H9 (cell line): ENCODE measurements at regions not wholly inside any gene's neighbourhood (a gene's known extent, or its start where the extent isn't known, plus 50 kb on each side); places are given as distances from the start of the nearest gene placed in this dataset.

Experiments used
- DNase-seq: peaks from one replicate; pipeline ENCODE4 v3.0.0-alpha.2; 2017
- H2AFZ ChIP-seq: one replicate; pipeline ENCODE4 v1.6.1; 2013; ENCODE audit warnings: mild to moderate bottlenecking, low read length, control low read depth, moderate library complexity
- H2AK5ac ChIP-seq: 2 replicates; pipeline ENCODE4 v1.6.1; 2013; ENCODE audit warnings: low read length, control low read depth, mixed read lengths; ENCODE audit not compliant: insufficient read length
- H2BK120ac ChIP-seq: one replicate; pipeline ENCODE4 v1.6.1; 2013; ENCODE audit warnings: low read depth, mild to moderate bottlenecking, low read length, control low read depth, inconsistent platforms; ENCODE audit not compliant: poor library complexity, severe bottlenecking
- H2BK12ac ChIP-seq: 2 replicates; pipeline ENCODE4 v1.6.1; 2013; ENCODE audit warnings: low read length, control low read depth, mixed read lengths, low read depth; ENCODE audit not compliant: insufficient read length
- H2BK15ac ChIP-seq: 2 replicates; pipeline ENCODE4 v1.6.1; 2013; ENCODE audit warnings: low read depth, low read length, control low read depth
- H2BK20ac ChIP-seq: one replicate; pipeline ENCODE4 v1.6.1; 2013; ENCODE audit warnings: low read depth, mild to moderate bottlenecking, low read length, control low read depth, inconsistent platforms; ENCODE audit not compliant: poor library complexity, severe bottlenecking
- H2BK5ac ChIP-seq: 2 replicates; pipeline ENCODE4 v1.6.1; 2013; ENCODE audit warnings: low read length, control low read depth, mixed read lengths; ENCODE audit not compliant: insufficient read length
- H3K14ac ChIP-seq: 2 replicates; pipeline ENCODE4 v1.6.1; 2013; ENCODE audit warnings: low read length, control low read depth; ENCODE audit not compliant: insufficient read depth
- H3K18ac ChIP-seq: 2 replicates; pipeline ENCODE4 v1.6.1; 2013; ENCODE audit warnings: low read depth, mild to moderate bottlenecking, mixed read lengths, low read length, control low read depth; ENCODE audit not compliant: insufficient read length
- H3K23ac ChIP-seq: 2 replicates; pipeline ENCODE4 v1.6.1; 2013; ENCODE audit warnings: low read length, control low read depth, mixed read lengths, low read depth; ENCODE audit not compliant: insufficient read length
- H3K23me2 ChIP-seq: 2 replicates; pipeline ENCODE4 v1.6.1; 2013; ENCODE audit warnings: low read depth, mild to moderate bottlenecking, mixed read lengths, low read length, control low read depth; ENCODE audit not compliant: insufficient read length, poor library complexity, severe bottlenecking
- H3K27ac ChIP-seq: 2 replicates; pipeline ENCODE4 v1.5.1; 2013; ENCODE audit warnings: low read length, control low read depth, mixed read lengths, low read depth; ENCODE audit not compliant: insufficient read length
- H3K27me3 ChIP-seq: 2 replicates; pipeline ENCODE4 v1.6.1; 2013; ENCODE audit warnings: low read length, control low read depth, inconsistent platforms; ENCODE audit not compliant: insufficient read depth
- H3K4ac ChIP-seq: 2 replicates; pipeline ENCODE4 v1.6.1; 2013; ENCODE audit warnings: low read depth, mild to moderate bottlenecking, control low read depth, inconsistent platforms, low read length, moderate library complexity
- H3K4me1 ChIP-seq: 2 replicates; pipeline ENCODE4 v1.6.1; 2013; ENCODE audit warnings: low read length, control low read depth, inconsistent platforms; ENCODE audit not compliant: insufficient read depth
- H3K4me2 ChIP-seq: 2 replicates; pipeline ENCODE4 v1.6.1; 2013; ENCODE audit warnings: low read length, control low read depth, mixed read lengths; ENCODE audit not compliant: insufficient read length, insufficient read depth
- H3K56ac ChIP-seq: 2 replicates; pipeline ENCODE4 v1.6.1; 2013; ENCODE audit warnings: low read depth, mild to moderate bottlenecking, mixed read lengths, low read length, control low read depth; ENCODE audit not compliant: insufficient read length
- H3K79me1 ChIP-seq: 2 replicates; pipeline ENCODE4 v1.6.1; 2013; ENCODE audit warnings: low read depth, mild to moderate bottlenecking, moderate library complexity, low read length, control low read depth, inconsistent platforms; ENCODE audit not compliant: insufficient read depth, poor library complexity, severe bottlenecking
- H3K79me2 ChIP-seq: 2 replicates; pipeline ENCODE4 v1.6.1; 2013; ENCODE audit warnings: low read length, control low read depth, inconsistent platforms; ENCODE audit not compliant: insufficient read depth
- H3K9ac ChIP-seq: 2 replicates; pipeline ENCODE4 v1.6.1; 2013; ENCODE audit warnings: low read length, control low read depth, mixed read lengths; ENCODE audit not compliant: insufficient read length; ENCODE audit errors: extremely low read depth
- H3K9me3 ChIP-seq: one replicate; pipeline ENCODE4 v1.6.1; 2013; ENCODE audit warnings: low read depth, low read length, inconsistent platforms; ENCODE audit not compliant: control insufficient read depth
- H3T11ph ChIP-seq: one replicate; pipeline ENCODE4 v1.6.1; 2013; ENCODE audit warnings: mild to moderate bottlenecking, low read length, control low read depth, inconsistent platforms
- H4K20me1 ChIP-seq: one replicate; pipeline ENCODE4 v1.6.1; 2013; ENCODE audit not compliant: control insufficient read depth, insufficient read length, insufficient read depth
- H4K5ac ChIP-seq: 2 replicates; pipeline ENCODE4 v1.6.1; 2013; ENCODE audit warnings: low read depth, mild to moderate bottlenecking, mixed read lengths, low read length, control low read depth; ENCODE audit not compliant: insufficient read length
- H4K8ac ChIP-seq: replicated peaks from 2 replicates; pipeline ENCODE4 v1.6.1; 2013; ENCODE audit warnings: low read length, control low read depth, mixed read lengths, low read depth; ENCODE audit not compliant: insufficient read length
- H4K91ac ChIP-seq: 2 replicates; pipeline ENCODE4 v1.6.1; 2013; ENCODE audit warnings: low read depth, mild to moderate bottlenecking, moderate library complexity, mixed read lengths, low read length, control low read depth; ENCODE audit not compliant: insufficient read length
- H3K27ac Mint-ChIP-seq, 3 experiments: 2 replicates in 2 of 3; 3 replicates in 1 of 3; pipeline ENCODE4 v1.8.0; 2020 to 2021; ENCODE audit warnings: mixed read lengths in 3 of 3, mild to moderate bottlenecking in 1 of 3, moderate library complexity in 1 of 3
- H3K27me3 Mint-ChIP-seq: 2 replicates; pipeline ENCODE4 v1.8.0; 2021; ENCODE audit warnings: low read depth, mild to moderate bottlenecking, moderate library complexity, mixed read lengths
- H3K36me3 Mint-ChIP-seq, 3 experiments: 2 replicates in 2 of 3; 3 replicates in 1 of 3; pipeline ENCODE4 v1.8.0; 2020 to 2021; ENCODE audit warnings: low read depth in 3 of 3, mixed read lengths in 3 of 3; ENCODE audit not compliant: insufficient read depth in 1 of 3
- H3K4me1 Mint-ChIP-seq, 2 experiments: 2 replicates each; pipeline ENCODE4 v1.8.0; 2020; ENCODE audit warnings: mixed read lengths in 2 of 2
- H3K4me3 Mint-ChIP-seq, 2 experiments: 2 replicates in 1 of 2; 3 replicates in 1 of 2; pipeline ENCODE4 v1.8.0; 2020 to 2021; ENCODE audit warnings: mild to moderate bottlenecking in 2 of 2, mixed read lengths in 2 of 2, moderate library complexity in 1 of 2
- H3K9me3 Mint-ChIP-seq, 2 experiments: 2 replicates in 1 of 2; 3 replicates in 1 of 2; pipeline ENCODE4 v1.8.0; 2020; ENCODE audit warnings: mild to moderate bottlenecking in 2 of 2, mixed read lengths in 2 of 2, moderate library complexity in 1 of 2
- CTCF ChIP-seq: fragments of 200-600 bp; sonication (generic); conservative IDR thresholded peaks from 3 replicates; pipeline ENCODE4 v1.8.0; 2021; ENCODE audit warnings: antibody characterized with exemption, mild to moderate bottlenecking
- WGBS: extraction: QIAGEN DNeasy Blood & Tissue Kit; methylation state at CpG from one replicate; pipeline ENCODE4 v1.1.7; 2013; ENCODE audit warnings: missing lambda C conversion rate, low lambda C conversion rate, mixed read lengths; ENCODE audit not compliant: insufficient read length; ENCODE audit errors: extremely low coverage; 5-methylcytosine and 5-hydroxymethylcytosine counted together

DNA sequence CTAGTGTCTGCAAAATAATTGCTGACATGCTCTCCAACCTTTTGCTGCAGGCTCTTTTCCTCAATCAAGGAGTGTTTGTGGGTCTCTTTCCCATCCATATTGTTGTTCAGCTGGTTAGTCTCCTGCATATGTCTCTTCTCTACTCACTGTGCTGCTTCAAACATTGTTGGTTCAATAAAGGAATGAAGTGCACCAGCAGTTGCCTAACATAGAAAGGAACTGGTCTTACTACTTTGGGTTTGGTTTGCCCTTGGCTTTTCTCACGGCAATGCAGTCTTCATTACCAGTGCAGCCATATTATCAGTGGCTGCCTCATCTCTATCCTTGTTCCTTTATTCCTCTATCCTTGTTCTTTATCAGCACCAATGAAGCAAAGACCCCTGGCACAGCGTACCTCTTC lies 169.7 kb upstream of the TPK1 start:
- no peak overlapping the region for H3T11ph ChIP-seq

More for the DNA sequence above, 169.7 kb upstream of the TPK1 start:
- H4K91ac ChIP-seq: no peak overlapping the region
- H2AK5ac ChIP-seq: no peak overlapping the region
- H3K9ac ChIP-seq: no peak overlapping the region
- no peak overlapping the region for H2BK120ac ChIP-seq
- no peak for DNase-seq
- no peak overlapping the region for H2BK15ac ChIP-seq
- no CpG with 5 or more reads among the region's 2 CpGs for WGBS
- no peak overlapping the region for H2BK5ac ChIP-seq
- no peaks in the 10 kb centered on the region for H3K9me3 ChIP-seq
- no peak overlapping the region for H3K18ac ChIP-seq
- Mint-ChIP-seq H3K4me3 (no peak overlapping the region), H3K4me1 (no peaks in the 10 kb centered on the region), H3K36me3 (peaks cover 0 to 3% (median 0%) of the 10 kb centered on the region in 3 experiments; a peak in 1 of 7 replicates), H3K27me3 (no peaks in the 10 kb centered on the region), H3K27ac (peak overlapping the region in 1 of 3 experiments; percentile 36; a peak in 1 of 7 replicates), H3K9me3 (peaks cover 4 to 5% of the 10 kb centered on the region in 2 experiments; a peak in 3 of 5 replicates)
- no peak overlapping the region for H4K8ac ChIP-seq
- H2BK12ac ChIP-seq: no peak overlapping the region
- no peak overlapping the region for H3K23ac ChIP-seq
- no peak for TF ChIP-seq CTCF
- H3K56ac ChIP-seq: no peak overlapping the region
- no peaks in the 10 kb centered on the region for H4K20me1 ChIP-seq
- H3K4me2 ChIP-seq: no peak overlapping the region
- H3K27me3 ChIP-seq: no peaks in the 10 kb centered on the region
- no peak overlapping the region for H3K14ac ChIP-seq
- no peak overlapping the region for H3K27ac ChIP-seq
- H2BK20ac ChIP-seq: no peak overlapping the region
- no peak overlapping the region for H3K4ac ChIP-seq
- H3K79me2 ChIP-seq: no peaks in the 10 kb centered on the region
- no peaks in the 10 kb centered on the region for H3K4me1 ChIP-seq
- H3K79me1 ChIP-seq: no peaks in the 10 kb centered on the region
- no peaks in the 10 kb centered on the region for H3K23me2 ChIP-seq
- no peak overlapping the region for H2AFZ ChIP-seq
- no peak overlapping the region for H4K5ac ChIP-seq
